Stimulated activated effector memory CD8-positive, alpha-beta T cell treated with anti-CD3 and anti-CD28 coated beads, Interleukin-12 subunit alpha, Interleukin-12 subunit beta, amount 100 ng/mL, for 72 hours (primary cell): ENCODE measurements at regions not wholly inside any gene's neighbourhood (a gene's known extent, or its start where the extent isn't known, plus 50 kb on each side); places are given as distances from the start of the nearest gene placed in this dataset.

Experiments
- ATAC-seq: fragments of 150-1000 bp; cut with Tn5 transposase; 2 replicates; pipeline ENCODE4 v1.10.0; 2021
- DNase-seq, 2 donors: peaks; one replicate each; pipeline ENCODE4 v3.0.0; 2021 to 2022; ENCODE audit warnings: low spot score in 2 of 2
- H3K27ac Mint-ChIP-seq: one replicate; pipeline ENCODE4 v1.8.0; 2022; ENCODE audit warnings: mild to moderate bottlenecking, mixed read lengths
- H3K36me3 Mint-ChIP-seq: one replicate; pipeline ENCODE4 v1.8.0; 2022; ENCODE audit warnings: mild to moderate bottlenecking, mixed read lengths
- H3K4me1 Mint-ChIP-seq: one replicate; pipeline ENCODE4 v1.8.0; 2022; ENCODE audit warnings: mixed read lengths
- H3K4me3 Mint-ChIP-seq: one replicate; pipeline ENCODE4 v1.8.0; 2022; ENCODE audit warnings: mild to moderate bottlenecking, mixed read lengths
- H3K9me3 Mint-ChIP-seq: one replicate; pipeline ENCODE4 v1.8.0; 2022; ENCODE audit warnings: mixed read lengths

DNA sequence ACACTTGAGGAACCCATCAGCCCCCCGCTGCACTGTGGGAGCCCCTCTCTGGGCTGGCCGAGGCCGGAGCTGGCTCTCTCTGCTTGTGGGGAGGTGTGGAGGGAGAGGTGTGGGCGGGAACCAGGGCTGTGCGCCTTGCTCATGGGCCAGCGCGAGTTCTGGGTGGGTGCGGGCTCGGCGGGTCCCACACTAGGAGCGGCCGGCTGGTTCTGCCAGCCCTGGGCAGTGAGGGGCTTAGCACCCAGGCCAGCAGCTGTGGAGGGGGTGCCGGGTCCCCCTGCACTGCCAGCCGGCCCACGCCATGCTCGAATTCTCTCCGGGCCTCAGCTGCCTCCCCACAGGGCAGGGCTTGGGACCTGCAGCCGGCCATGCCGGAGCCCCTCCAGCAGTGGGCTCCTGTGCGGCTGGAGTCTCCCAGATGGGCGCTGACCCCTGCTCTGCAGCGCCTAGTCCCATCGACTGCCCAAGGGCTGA, 430.2 kb downstream of the FAT4 start:
- no peaks in the 10 kb centered on the region for H3K4me1 Mint-ChIP-seq
- ATAC-seq: no peak
- no peak for DNase-seq
- H3K4me3 Mint-ChIP-seq: no peak overlapping the region
- H3K9me3 Mint-ChIP-seq: peaks cover 7% of the 10 kb centered on the region
- no peaks in the 10 kb centered on the region for H3K36me3 Mint-ChIP-seq
- no peak overlapping the region for H3K27ac Mint-ChIP-seq

DNA sequence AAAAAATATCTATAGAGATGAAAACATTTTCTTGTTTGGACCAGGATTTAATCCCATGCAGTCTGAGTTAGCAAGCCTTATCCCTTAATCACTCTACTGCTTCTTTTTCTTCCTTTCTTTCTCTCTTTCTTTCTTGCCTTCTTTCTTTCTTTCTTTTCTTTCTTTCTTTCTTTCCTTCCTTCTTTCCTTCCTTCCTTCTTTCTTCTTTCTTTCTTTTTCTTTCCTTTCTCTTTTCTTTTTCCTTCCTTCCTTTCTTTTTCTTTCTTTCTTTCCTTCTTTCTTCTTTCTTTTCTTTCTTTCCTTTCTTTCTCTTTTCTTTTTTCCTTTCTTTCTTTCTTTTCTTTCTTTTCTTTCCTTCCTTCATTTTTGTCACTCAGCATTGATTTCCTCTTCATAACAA, 434.6 kb downstream of the FAT4 start:
- Mint-ChIP-seq H3K27ac (no peak overlapping the region), H3K4me3 (no peak overlapping the region), H3K9me3 (peaks cover 10% of the 10 kb centered on the region), H3K4me1 (no peaks in the 10 kb centered on the region), H3K36me3 (no peaks in the 10 kb centered on the region)
- ATAC-seq: no peak
- DNase-seq: no peak

DNA sequence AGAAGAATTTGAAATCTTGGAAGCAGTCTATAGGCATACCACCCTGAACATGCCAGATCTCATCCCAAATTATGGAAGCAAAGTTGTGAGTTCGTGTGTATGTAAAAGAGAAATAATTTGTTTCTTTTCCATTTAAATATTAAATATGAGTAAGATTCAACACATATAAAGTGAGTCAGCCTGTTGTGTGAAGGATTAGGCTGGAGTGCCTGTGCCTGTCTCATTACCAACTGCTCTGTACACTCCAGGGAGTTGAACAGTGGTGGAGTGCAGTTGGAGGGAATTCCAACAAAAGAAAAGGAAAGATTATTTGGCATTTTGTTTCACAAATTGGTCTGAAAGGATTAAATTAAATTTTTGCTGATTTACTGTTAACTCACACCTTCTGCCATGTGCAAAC, 435.6 kb downstream of the FAT4 start:
- H3K36me3 Mint-ChIP-seq: no peaks in the 10 kb centered on the region
- ATAC-seq (no peak), DNase-seq (no peak)
- H3K4me1 Mint-ChIP-seq: no peaks in the 10 kb centered on the region
- H3K27ac Mint-ChIP-seq: no peak overlapping the region
- H3K9me3 Mint-ChIP-seq: peaks cover 10% of the 10 kb centered on the region
- H3K4me3 Mint-ChIP-seq: no peak overlapping the region

DNA sequence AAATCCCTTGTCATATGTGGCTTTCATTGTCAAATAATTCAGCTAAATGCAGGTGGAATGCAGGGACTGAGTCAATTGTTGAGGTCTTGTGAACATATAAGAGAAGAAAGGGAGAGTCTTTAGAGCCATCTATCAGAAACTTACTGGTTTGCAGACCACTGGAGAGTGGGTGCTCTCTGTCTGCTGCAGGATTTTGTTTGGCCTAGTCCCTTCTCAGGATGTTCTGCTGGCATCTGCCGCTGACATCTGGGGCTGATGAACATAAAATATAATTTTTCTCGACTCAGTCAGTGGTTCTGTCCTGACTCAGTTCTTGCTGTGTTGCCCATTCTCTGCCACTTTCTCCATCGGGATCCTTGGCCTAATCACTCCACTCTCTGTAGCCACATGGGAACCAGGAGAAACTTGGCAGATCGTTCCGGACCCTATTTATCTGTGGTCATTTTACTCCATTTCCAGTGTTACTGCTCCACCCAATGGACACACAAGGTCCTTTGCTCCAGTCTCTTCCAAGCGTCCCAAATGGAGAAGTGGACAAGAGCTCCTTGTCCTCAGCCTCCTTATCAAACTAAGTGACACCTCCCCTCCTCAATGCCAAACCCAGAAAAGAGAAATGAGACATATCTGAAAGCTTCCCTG, 436.2 kb downstream of the FAT4 start:
- peaks cover 10% of the 10 kb centered on the region for H3K9me3 Mint-ChIP-seq
- DNase-seq (no peak), ATAC-seq (no peak)
- no peaks in the 10 kb centered on the region for H3K4me1 Mint-ChIP-seq
- H3K36me3 Mint-ChIP-seq: no peaks in the 10 kb centered on the region
- H3K4me3 Mint-ChIP-seq: no peak overlapping the region
- H3K27ac Mint-ChIP-seq: no peak overlapping the region

DNA sequence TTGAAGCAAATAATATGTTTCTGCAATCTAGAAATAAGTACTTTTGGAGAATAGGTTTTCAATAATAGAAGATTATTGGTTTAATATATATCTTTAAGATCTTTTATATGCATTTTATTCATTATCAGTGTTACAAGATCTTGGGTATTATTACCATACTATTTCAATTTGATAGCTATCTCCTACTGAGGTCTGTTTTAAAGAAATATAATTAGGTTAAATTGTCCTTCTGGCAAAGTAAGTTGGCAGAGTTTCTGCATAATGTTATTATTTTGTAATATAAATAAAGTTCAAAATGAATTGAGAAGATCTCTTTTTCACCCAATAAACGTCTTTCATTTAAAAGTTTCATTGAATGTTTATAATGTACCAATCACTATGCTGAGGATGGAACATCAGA, 443.7 kb downstream of the FAT4 start:
- Mint-ChIP-seq H3K27ac (no peak overlapping the region), H3K36me3 (no peaks in the 10 kb centered on the region), H3K4me1 (no peaks in the 10 kb centered on the region), H3K9me3 (peaks cover 6% of the 10 kb centered on the region), H3K4me3 (no peak overlapping the region)
- ATAC-seq: no peak
- DNase-seq: no peak

DNA sequence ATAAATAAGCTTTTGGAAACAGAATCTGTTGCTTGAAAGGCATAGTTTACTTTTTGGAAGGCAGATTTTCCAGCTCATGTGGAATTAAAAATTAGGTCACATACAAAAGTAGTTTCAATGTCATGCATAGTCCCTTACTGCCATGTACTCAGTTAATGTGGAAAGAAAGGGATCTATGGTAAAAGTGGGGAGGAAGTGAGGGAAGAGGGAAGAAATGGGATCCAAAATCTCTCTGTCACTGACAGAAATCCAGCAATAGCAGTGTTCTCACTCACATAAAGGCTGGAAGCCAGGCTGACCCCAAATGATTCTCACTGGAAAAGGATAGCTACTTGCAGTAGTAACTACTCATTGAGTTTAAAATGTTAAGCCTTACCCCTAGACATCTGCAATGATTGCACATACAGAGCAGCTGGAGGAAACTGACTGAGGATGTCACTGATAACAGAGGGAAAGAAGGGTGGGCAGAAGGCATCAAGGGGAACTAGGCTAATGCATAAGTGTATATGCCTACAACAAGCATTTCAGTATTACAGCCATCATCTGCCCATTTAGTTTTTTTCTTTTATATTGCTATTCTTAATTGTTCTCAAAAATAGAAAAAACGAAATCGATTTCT, 445.6 kb downstream of the FAT4 start:
- no peaks in the 10 kb centered on the region for H3K4me1 Mint-ChIP-seq
- DNase-seq (no peak), ATAC-seq (no peak)
- H3K27ac Mint-ChIP-seq: no peak overlapping the region
- no peaks in the 10 kb centered on the region for H3K36me3 Mint-ChIP-seq
- H3K4me3 Mint-ChIP-seq: no peak overlapping the region
- peaks cover 6% of the 10 kb centered on the region for H3K9me3 Mint-ChIP-seq

DNA sequence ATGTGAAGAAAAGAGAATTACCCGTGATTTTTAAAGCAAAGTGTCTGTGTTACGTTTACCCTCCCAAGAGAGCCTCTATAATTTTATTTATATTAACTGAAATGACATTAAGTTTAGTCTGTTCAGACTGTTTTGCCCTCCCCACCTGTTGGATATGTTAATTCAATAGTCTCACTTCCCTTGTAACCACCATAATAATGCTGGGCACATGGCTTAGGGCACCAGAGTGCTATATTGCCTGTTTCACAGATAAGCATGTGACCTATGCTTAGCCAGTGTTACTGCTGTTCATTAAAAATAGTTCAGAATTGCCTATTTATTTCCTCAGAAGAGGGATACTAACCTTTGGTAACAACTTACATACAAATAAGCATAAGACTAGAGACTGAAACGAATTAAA, 446.2 kb downstream of the FAT4 start:
- Mint-ChIP-seq H3K4me1 (no peaks in the 10 kb centered on the region), H3K4me3 (no peak overlapping the region), H3K9me3 (peaks cover 6% of the 10 kb centered on the region), H3K36me3 (no peaks in the 10 kb centered on the region), H3K27ac (no peak overlapping the region)
- ATAC-seq: no peak
- DNase-seq: no peak

DNA sequence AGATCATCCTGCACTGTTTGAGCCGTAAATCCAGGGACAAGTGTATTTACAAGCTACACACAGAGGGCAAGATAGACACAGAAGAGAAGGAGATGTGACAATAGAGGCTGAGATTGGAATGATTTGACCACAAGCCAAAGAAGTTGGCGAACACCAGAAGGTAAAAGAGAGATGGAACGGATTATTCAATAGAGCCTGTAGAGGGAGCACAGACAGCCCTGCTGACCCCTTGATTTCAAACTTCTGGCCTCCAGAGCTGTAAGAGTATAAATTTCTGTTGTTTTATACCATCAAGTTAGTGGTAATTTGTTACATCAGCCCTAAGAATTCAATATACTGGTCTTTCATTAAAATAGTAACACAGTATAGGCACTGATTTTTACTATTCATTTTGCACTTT, 447.8 kb downstream of the FAT4 start:
- Mint-ChIP-seq H3K27ac (no peak overlapping the region), H3K9me3 (peaks cover 3% of the 10 kb centered on the region), H3K36me3 (no peaks in the 10 kb centered on the region), H3K4me1 (no peaks in the 10 kb centered on the region), H3K4me3 (no peak overlapping the region)
- DNase-seq (no peak), ATAC-seq (no peak)

DNA sequence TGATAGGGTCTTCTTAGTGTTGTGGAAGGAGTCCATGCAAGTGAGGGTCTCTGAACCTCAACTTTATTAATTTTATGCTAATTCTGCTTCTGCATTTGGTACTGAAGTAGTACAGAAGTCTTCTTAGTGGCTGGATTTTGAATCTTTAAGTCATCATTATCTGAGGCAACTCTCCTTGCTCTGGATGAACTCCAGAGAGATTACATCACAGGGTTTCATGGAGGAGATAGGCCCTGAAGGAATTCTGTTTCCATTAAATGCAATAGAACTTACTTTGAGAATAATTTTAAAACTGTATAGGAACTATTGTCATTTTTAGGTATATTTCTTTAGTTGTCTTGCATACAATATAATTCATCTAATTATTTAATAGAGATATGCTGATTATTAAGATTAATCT, 451.2 kb downstream of the FAT4 start:
- DNase-seq (no peak), ATAC-seq (no peak)
- H3K27ac Mint-ChIP-seq: no peak overlapping the region
- H3K4me3 Mint-ChIP-seq: no peak overlapping the region
- peaks cover 3% of the 10 kb centered on the region for H3K9me3 Mint-ChIP-seq
- H3K4me1 Mint-ChIP-seq: no peaks in the 10 kb centered on the region
- H3K36me3 Mint-ChIP-seq: no peaks in the 10 kb centered on the region

DNA sequence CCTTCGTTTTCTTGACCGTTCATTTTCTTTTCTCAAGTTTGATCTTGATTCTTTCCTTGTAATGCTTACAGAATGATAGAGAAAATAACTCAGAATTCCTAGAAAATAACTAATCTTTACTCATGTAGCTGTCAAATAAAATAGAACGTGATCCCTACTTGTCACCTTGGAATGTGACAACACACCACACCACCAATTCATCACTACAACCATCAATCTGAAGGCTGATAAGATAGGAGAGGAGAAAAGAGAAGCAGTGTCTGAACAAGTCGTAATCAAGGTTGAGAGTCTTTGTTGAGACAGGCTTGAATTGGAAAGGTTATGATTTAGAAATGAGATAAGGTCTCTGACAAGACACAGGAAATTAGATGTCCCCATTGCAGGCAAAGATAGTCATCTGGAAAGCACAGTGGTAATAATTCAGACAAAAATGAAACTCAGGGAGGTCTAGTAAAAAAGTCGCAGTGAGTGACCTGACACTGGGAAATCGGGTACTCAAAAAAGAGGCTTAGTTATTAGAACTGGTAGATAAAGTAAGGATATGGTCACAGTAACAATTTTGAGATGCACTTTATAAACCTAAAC, 456.2 kb downstream of the FAT4 start:
- Mint-ChIP-seq H3K9me3 (peaks cover 12% of the 10 kb centered on the region), H3K4me1 (no peaks in the 10 kb centered on the region), H3K27ac (no peak overlapping the region), H3K4me3 (no peak overlapping the region), H3K36me3 (no peaks in the 10 kb centered on the region)
- DNase-seq (no peak), ATAC-seq (no peak)

DNA sequence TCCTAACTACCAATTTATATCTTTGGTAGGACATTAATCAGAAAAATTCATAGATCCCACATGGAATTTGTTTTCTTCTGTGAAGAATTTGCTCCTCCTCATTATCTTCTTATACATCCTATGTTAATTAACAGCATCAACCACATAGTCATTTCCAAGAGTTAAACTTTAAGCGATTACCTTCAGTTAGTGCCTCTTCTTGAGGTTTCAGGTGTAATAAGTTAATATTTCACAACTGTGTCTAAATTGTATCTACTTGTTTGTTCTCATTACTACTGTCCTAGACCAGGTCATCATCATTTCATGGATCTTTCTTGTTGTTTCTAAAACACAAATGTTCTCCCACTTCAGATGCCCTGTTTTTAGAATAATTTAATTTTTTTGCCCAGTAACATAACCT, 457.9 kb downstream of the FAT4 start:
- Mint-ChIP-seq H3K9me3 (peaks cover 15% of the 10 kb centered on the region), H3K4me3 (no peak overlapping the region), H3K27ac (no peak overlapping the region), H3K36me3 (no peaks in the 10 kb centered on the region), H3K4me1 (no peaks in the 10 kb centered on the region)
- DNase-seq (no peak), ATAC-seq (no peak)

DNA sequence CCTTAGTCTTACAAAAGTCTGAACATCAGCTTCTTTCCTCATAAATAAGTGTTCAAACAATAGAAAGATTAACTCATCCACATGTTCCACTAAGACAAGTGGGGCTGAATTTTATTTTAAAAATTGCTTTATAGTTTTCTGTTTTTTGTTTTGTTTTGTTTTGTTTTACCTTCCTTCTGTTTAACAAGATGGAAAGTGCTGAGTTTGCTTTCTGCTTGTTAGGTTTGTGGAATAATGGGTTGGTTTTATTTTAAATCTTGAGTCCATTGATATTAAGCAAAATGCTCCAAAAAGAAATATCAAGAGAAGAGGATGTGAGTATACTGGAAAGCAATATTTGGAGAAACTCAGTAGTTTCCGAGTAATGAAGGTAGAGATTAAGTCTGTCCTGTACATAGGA, 458.7 kb downstream of the FAT4 start:
- H3K4me3 Mint-ChIP-seq: no peak overlapping the region
- no peaks in the 10 kb centered on the region for H3K36me3 Mint-ChIP-seq
- H3K9me3 Mint-ChIP-seq: peaks cover 15% of the 10 kb centered on the region
- no peak for ATAC-seq
- no peak for DNase-seq
- H3K4me1 Mint-ChIP-seq: no peaks in the 10 kb centered on the region
- H3K27ac Mint-ChIP-seq: no peak overlapping the region

DNA sequence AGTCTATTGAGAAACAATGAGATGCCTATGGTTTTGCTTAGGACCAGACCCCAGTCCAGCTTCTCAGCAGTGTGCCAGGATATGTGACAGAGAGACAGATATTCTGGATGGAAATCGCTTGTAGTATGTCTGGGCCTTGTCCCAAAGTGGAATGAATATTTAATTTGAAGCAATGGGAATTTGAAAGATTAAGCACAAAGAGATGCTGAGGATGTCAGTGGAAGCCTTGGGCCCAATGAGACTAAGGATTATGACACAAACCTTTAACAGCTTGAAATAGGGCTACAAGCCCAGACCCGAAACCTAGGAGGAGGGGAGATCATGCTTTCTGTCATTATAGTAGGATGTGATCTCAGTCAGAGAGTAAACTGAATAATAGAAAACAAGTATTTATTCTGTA, 459.2 kb downstream of the FAT4 start:
- H3K9me3 Mint-ChIP-seq: peaks cover 16% of the 10 kb centered on the region
- no peaks in the 10 kb centered on the region for H3K4me1 Mint-ChIP-seq
- no peaks in the 10 kb centered on the region for H3K36me3 Mint-ChIP-seq
- H3K4me3 Mint-ChIP-seq: no peak overlapping the region
- ATAC-seq: no peak
- no peak for DNase-seq
- no peak overlapping the region for H3K27ac Mint-ChIP-seq

DNA sequence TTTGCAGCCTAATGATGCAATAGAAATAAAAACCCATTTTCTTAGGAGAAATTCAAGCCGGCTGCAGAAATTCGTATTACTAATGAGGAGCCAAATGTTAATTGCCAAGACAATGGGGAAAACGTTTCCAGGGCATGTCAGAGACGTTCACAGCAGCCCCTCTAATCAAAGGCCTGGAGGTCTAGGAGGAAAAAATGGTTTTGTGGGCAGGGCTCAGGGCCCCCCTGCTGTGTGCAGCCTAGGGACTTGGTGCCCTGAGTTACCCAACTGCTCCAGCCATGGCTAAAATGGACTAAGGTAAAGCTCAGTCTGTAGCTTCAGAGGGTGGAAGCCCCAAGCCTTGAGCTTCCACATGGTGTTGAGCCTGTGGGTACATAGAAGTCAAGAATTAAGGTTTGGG, 461.4 kb downstream of the FAT4 start:
- Mint-ChIP-seq H3K4me3 (no peak overlapping the region), H3K9me3 (peaks cover 22% of the 10 kb centered on the region)
- ATAC-seq: no peak

DNA sequence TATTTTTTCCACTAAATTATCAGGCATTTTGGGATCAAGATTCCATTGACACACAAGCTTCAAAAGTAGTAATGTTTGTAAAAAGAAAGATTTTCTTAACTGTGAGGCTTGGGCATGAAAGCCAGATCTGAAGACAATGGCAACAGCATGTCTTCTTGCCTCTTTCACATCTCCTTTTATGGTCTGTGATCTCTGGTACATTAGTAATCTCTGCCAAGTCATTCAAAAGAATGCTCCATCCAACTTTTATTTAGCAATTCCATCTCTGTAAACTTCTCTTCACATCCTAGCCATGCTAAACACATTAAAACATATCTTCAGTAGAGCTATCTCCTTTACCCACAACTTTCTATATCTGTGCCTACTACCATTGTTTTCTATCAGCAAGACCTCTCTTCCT, 465.4 kb downstream of the FAT4 start:
- H3K4me1 Mint-ChIP-seq: no peaks in the 10 kb centered on the region
- no peak overlapping the region for H3K27ac Mint-ChIP-seq
- H3K36me3 Mint-ChIP-seq: no peaks in the 10 kb centered on the region
- peaks cover 14% of the 10 kb centered on the region for H3K9me3 Mint-ChIP-seq
- no peak overlapping the region for H3K4me3 Mint-ChIP-seq
- ATAC-seq (no peak), DNase-seq (no peak)

More for the DNA sequence above, 461.4 kb downstream of the FAT4 start:
- Mint-ChIP-seq H3K27ac (no peak overlapping the region), H3K4me1 (no peaks in the 10 kb centered on the region), H3K36me3 (no peaks in the 10 kb centered on the region)
- no peak for DNase-seq

DNA sequence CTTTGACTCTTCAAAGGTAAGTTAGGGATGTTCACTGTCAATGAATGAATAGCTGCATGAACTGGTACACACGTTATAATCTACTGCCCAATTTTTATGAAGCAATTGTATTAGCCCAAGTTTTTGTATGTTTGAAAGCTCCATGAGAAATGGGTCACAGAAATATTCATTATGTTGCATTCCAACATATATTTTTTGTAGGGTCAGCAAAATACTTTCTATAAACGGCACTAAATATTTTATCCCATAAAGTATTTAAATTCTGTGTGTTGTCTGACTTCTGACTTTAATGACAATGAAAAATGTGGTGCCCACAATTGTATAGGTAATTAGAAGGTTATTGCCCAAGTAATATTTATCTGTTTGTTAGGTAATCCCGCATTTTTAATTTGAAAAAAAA, 466.0 kb downstream of the FAT4 start:
- Mint-ChIP-seq H3K4me1 (no peaks in the 10 kb centered on the region), H3K9me3 (peaks cover 11% of the 10 kb centered on the region), H3K4me3 (no peak overlapping the region), H3K36me3 (no peaks in the 10 kb centered on the region), H3K27ac (no peak overlapping the region)
- DNase-seq: no peak
- no peak for ATAC-seq
